ENCODE measurements at regions not wholly inside any gene's neighbourhood (a gene's known extent, or its start where the extent isn't known, plus 50 kb on each side); places are given as distances from the start of the nearest gene placed in this dataset.

GRCh38 chr10:117684046-117684610 is 141.6 kb downstream of the EMX2 start:
- H3K4me1 ChIP-seq (ENCODE audit: control insufficient read depth, insufficient read depth, low read length, poor library complexity, severe bottlenecking), result no peaks in the 10 kb centered on the region
- WGBS, 2 experiments (ENCODE audit: insufficient coverage in 2 of 2), result 90 to 94% methylated on average over 19 to 20 of the region's 24 CpGs

DNA sequence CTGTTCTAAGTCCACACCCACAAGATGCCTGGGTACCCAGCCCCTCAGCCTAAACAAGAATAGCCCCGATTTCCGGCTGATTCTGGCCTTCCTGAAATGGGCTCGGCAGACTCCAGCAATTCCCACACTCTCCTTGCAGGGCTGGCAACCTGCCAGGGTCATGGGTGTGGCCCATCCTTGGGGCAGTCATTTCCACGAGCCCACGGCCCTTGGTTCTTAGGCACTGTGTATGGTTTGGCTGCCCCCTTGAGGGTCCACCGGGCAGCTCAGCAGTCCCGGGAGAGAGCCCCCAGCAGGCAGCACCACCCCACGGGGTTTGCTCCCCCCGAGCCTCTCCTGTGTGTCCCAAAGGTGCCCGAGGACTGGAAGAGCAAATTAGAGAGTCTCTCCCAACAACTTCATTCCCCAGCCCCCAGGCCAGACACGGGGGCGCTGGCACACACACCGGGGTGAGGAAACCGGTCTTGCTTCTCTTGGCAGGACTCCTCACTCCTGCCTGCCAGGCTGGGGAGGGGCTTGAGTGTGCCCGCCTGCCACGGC is 142.2 kb downstream of the EMX2 start:
- 66 to 70% methylated on average over 11 to 13 of the region's 16 CpGs for WGBS, 2 experiments (ENCODE audit: insufficient coverage in 2 of 2)
- H3K4me3 ChIP-seq (ENCODE audit: extremely low read depth, insufficient read depth, low read length, poor library complexity, severe bottlenecking), result no peak overlapping the region
- no peaks in the 10 kb centered on the region for H3K9me3 ChIP-seq (ENCODE audit: control insufficient read depth, low read length)
- no peaks in the 10 kb centered on the region for H3K4me1 ChIP-seq (ENCODE audit: control insufficient read depth, insufficient read depth, low read length, poor library complexity, severe bottlenecking)
- no peaks in the 10 kb centered on the region for H3K36me3 ChIP-seq (ENCODE audit: control insufficient read depth, insufficient read depth, low read length)
- no peak overlapping the region for H3K27ac ChIP-seq (ENCODE audit: low read depth, low read length, severe bottlenecking)

More at GRCh38 chr10:117684046-117684610, 141.6 kb downstream of the EMX2 start:
- no peak overlapping the region for H3K4me3 ChIP-seq (ENCODE audit: extremely low read depth, insufficient read depth, low read length, poor library complexity, severe bottlenecking)
- H3K27ac ChIP-seq (ENCODE audit: low read depth, low read length, severe bottlenecking), result no peak overlapping the region
- no peaks in the 10 kb centered on the region for H3K36me3 ChIP-seq (ENCODE audit: control insufficient read depth, insufficient read depth, low read length)
- H3K9me3 ChIP-seq (ENCODE audit: control insufficient read depth, low read length), result no peaks in the 10 kb centered on the region

DNA sequence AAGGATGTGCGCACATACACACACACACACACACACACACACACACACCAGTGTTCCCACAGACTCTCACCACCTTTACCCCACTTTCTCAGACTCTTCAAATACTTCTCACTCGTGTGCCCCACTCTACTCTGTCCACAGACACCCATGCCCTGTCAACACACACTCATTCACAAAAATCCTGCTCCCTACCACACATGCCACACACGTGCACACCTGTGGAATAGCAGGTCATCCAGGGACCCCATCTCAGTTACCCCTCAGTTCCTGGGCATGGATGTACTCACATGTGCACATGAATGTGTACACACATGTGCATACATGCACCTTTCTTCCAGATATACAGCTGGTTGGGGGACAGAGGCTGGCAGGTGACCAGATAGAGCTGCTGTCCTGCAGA is 142.9 kb downstream of the EMX2 start:
- WGBS, 2 experiments (ENCODE audit: insufficient coverage in 2 of 2), result 70 to 81% methylated on average over 3 of the region's 3 CpGs
- Histone ChIP-seq H3K27ac (ENCODE audit: low read depth, low read length, severe bottlenecking) (no peak overlapping the region), H3K36me3 (ENCODE audit: control insufficient read depth, insufficient read depth, low read length) (no peaks in the 10 kb centered on the region), H3K4me1 (ENCODE audit: control insufficient read depth, insufficient read depth, low read length, poor library complexity, severe bottlenecking) (no peaks in the 10 kb centered on the region), H3K9me3 (ENCODE audit: control insufficient read depth, low read length) (no peaks in the 10 kb centered on the region), H3K4me3 (ENCODE audit: extremely low read depth, insufficient read depth, low read length, poor library complexity, severe bottlenecking) (no peak overlapping the region)

GRCh38 chr10:117686606-117687005 is 144.1 kb downstream of the EMX2 start:
- 77 to 78% methylated on average over 3 to 4 of the region's 4 CpGs for WGBS, 2 experiments (ENCODE audit: insufficient coverage in 2 of 2)
- H3K27ac ChIP-seq (ENCODE audit: low read depth, low read length, severe bottlenecking), result no peak overlapping the region
- H3K4me3 ChIP-seq (ENCODE audit: extremely low read depth, insufficient read depth, low read length, poor library complexity, severe bottlenecking), result no peak overlapping the region
- H3K36me3 ChIP-seq (ENCODE audit: control insufficient read depth, insufficient read depth, low read length), result no peaks in the 10 kb centered on the region
- no peaks in the 10 kb centered on the region for H3K4me1 ChIP-seq (ENCODE audit: control insufficient read depth, insufficient read depth, low read length, poor library complexity, severe bottlenecking)
- no peaks in the 10 kb centered on the region for H3K9me3 ChIP-seq (ENCODE audit: control insufficient read depth, low read length)

GRCh38 chr10:117688358-117688757 is 145.8 kb downstream of the EMX2 start:
- H3K4me1 ChIP-seq (ENCODE audit: control insufficient read depth, insufficient read depth, low read length, poor library complexity, severe bottlenecking), result no peaks in the 10 kb centered on the region
- H3K27ac ChIP-seq (ENCODE audit: low read depth, low read length, severe bottlenecking), result no peak overlapping the region
- H3K36me3 ChIP-seq (ENCODE audit: control insufficient read depth, insufficient read depth, low read length), result no peaks in the 10 kb centered on the region
- H3K4me3 ChIP-seq (ENCODE audit: extremely low read depth, insufficient read depth, low read length, poor library complexity, severe bottlenecking), result no peak overlapping the region
- whole genome bisulfite sequencing, 2 experiments (ENCODE audit: insufficient coverage in 2 of 2), result 40 to 50% methylated on average over 1 of the region's 3 CpGs
- no peaks in the 10 kb centered on the region for H3K9me3 ChIP-seq (ENCODE audit: control insufficient read depth, low read length)

GRCh38 chr10:117689566-117689965 is 147.0 kb downstream of the EMX2 start:
- Histone ChIP-seq H3K36me3 (ENCODE audit: control insufficient read depth, insufficient read depth, low read length) (no peaks in the 10 kb centered on the region), H3K4me3 (ENCODE audit: extremely low read depth, insufficient read depth, low read length, poor library complexity, severe bottlenecking) (no peak overlapping the region), H3K4me1 (ENCODE audit: control insufficient read depth, insufficient read depth, low read length, poor library complexity, severe bottlenecking) (no peaks in the 10 kb centered on the region), H3K27ac (ENCODE audit: low read depth, low read length, severe bottlenecking) (no peak overlapping the region), H3K9me3 (ENCODE audit: control insufficient read depth, low read length) (no peaks in the 10 kb centered on the region)
- WGBS, 2 experiments (ENCODE audit: insufficient coverage in 2 of 2), result 90% methylated on average over 3 of the region's 5 CpGs; no CpG with 5 or more reads in 1 of the 2 experiments

GRCh38 chr10:117690359-117690758 is 147.8 kb downstream of the EMX2 start:
- Histone ChIP-seq H3K4me1 (ENCODE audit: control insufficient read depth, insufficient read depth, low read length, poor library complexity, severe bottlenecking) (no peaks in the 10 kb centered on the region), H3K4me3 (ENCODE audit: extremely low read depth, insufficient read depth, low read length, poor library complexity, severe bottlenecking) (no peak overlapping the region), H3K36me3 (ENCODE audit: control insufficient read depth, insufficient read depth, low read length) (no peaks in the 10 kb centered on the region), H3K27ac (ENCODE audit: low read depth, low read length, severe bottlenecking) (no peak overlapping the region), H3K9me3 (ENCODE audit: control insufficient read depth, low read length) (no peaks in the 10 kb centered on the region)
- WGBS, 2 experiments (ENCODE audit: insufficient coverage in 2 of 2), result 69 to 75% methylated on average over 4 to 5 of the region's 6 CpGs

DNA sequence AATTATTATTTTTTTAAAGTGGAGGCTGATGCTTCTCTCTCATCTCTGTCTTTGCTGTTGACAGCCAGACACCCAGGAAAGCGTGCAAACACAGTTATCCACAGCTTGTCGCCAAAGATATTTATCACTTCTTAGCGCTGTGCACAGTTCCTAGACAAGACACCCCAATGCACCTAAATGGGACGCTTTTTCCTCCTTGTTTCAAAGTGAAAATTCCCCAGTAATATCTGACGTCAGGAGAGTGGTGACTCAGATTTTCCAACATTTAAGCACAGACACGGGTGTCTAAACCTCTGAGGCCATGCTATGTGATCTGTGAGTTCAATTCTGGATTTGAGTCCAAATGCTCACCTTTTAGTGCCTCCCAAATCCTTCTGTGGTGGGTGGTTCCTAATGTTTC is 151.6 kb downstream of the EMX2 start:
- Histone ChIP-seq H3K4me3 (ENCODE audit: extremely low read depth, insufficient read depth, low read length, poor library complexity, severe bottlenecking) (no peak overlapping the region), H3K27ac (ENCODE audit: low read depth, low read length, severe bottlenecking) (no peak overlapping the region), H3K36me3 (ENCODE audit: control insufficient read depth, insufficient read depth, low read length) (no peaks in the 10 kb centered on the region), H3K9me3 (ENCODE audit: control insufficient read depth, low read length) (no peaks in the 10 kb centered on the region), H3K4me1 (ENCODE audit: control insufficient read depth, insufficient read depth, low read length, poor library complexity, severe bottlenecking) (no peaks in the 10 kb centered on the region)
- WGBS, 2 experiments (ENCODE audit: insufficient coverage in 2 of 2), result 92 to 94% methylated on average over 4 to 6 of the region's 6 CpGs

- Histone ChIP-seq H3K4me1 (ENCODE audit: control insufficient read depth, insufficient read depth, low read length, poor library complexity, severe bottlenecking) (no peaks in the 10 kb centered on the region), H3K4me3 (ENCODE audit: extremely low read depth, insufficient read depth, low read length, poor library complexity, severe bottlenecking) (no peak overlapping the region), H3K9me3 (ENCODE audit: control insufficient read depth, low read length) (no peaks in the 10 kb centered on the region), H3K27ac (ENCODE audit: low read depth, low read length, severe bottlenecking) (no peak overlapping the region), H3K36me3 (ENCODE audit: control insufficient read depth, insufficient read depth, low read length) (no peaks in the 10 kb centered on the region)
- 100% methylated on average over 1 of the region's 2 CpGs; no CpG with 5 or more reads in 1 of the 2 experiments for WGBS, 2 experiments (ENCODE audit: insufficient coverage in 2 of 2)
Observed at GRCh38 chr10:117697402-117697801, 154.9 kb downstream of the EMX2 start.

- H3K4me3 ChIP-seq (ENCODE audit: extremely low read depth, insufficient read depth, low read length, poor library complexity, severe bottlenecking), result no peak overlapping the region
- H3K27ac ChIP-seq (ENCODE audit: low read depth, low read length, severe bottlenecking), result no peak overlapping the region
- H3K9me3 ChIP-seq (ENCODE audit: control insufficient read depth, low read length), result no peaks in the 10 kb centered on the region
- H3K36me3 ChIP-seq (ENCODE audit: control insufficient read depth, insufficient read depth, low read length), result no peaks in the 10 kb centered on the region
- WGBS, 2 experiments (ENCODE audit: insufficient coverage in 2 of 2), result 91% methylated on average over 1 of the region's 2 CpGs; no CpG with 5 or more reads in 1 of the 2 experiments
- H3K4me1 ChIP-seq (ENCODE audit: control insufficient read depth, insufficient read depth, low read length, poor library complexity, severe bottlenecking), result no peaks in the 10 kb centered on the region
Observed at GRCh38 chr10:117698809-117699208, 156.3 kb downstream of the EMX2 start.

DNA sequence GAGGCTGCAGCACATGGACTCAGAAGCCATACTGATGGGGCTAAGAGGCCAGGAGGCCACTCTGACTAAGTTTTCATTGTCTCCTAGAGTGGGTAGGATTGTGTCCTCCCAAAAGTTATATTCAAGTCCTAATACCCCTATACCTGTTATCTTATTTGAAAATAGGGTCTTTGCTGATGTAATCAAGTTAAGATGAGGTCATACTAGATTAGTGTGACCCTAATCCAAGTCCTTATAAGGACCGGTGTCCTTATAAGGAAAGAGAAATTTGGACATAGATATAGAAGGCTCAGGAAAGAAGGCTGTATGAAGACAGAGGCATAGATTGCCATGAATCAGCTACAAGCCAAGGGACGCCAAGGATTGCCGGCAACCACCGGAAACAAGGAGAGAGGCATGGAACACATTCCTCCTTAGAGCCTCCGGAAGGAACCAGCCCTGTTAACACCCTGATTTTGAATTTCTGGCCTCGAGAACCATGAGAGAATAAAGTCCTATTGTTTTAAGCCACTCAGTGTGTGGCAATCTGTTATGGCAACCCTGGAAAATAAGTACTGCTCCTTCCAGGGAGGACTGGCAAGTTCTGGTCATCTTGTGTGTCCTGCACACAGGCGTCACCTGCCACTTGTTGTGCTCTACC is 157.0 kb downstream of the EMX2 start:
- 91 to 100% methylated on average over 5 to 6 of the region's 7 CpGs for WGBS, 2 experiments (ENCODE audit: insufficient coverage in 2 of 2)
- Histone ChIP-seq H3K4me3 (ENCODE audit: extremely low read depth, insufficient read depth, low read length, poor library complexity, severe bottlenecking) (no peak overlapping the region), H3K9me3 (ENCODE audit: control insufficient read depth, low read length) (no peaks in the 10 kb centered on the region), H3K36me3 (ENCODE audit: control insufficient read depth, insufficient read depth, low read length) (no peaks in the 10 kb centered on the region), H3K4me1 (ENCODE audit: control insufficient read depth, insufficient read depth, low read length, poor library complexity, severe bottlenecking) (no peaks in the 10 kb centered on the region), H3K27ac (ENCODE audit: low read depth, low read length, severe bottlenecking) (no peak overlapping the region)
